ENCODE measurements at regions not wholly inside any gene's neighbourhood (a gene's known extent, or its start where the extent isn't known, plus 50 kb on each side); places are given as distances from the start of the nearest gene placed in this dataset.

DNA sequence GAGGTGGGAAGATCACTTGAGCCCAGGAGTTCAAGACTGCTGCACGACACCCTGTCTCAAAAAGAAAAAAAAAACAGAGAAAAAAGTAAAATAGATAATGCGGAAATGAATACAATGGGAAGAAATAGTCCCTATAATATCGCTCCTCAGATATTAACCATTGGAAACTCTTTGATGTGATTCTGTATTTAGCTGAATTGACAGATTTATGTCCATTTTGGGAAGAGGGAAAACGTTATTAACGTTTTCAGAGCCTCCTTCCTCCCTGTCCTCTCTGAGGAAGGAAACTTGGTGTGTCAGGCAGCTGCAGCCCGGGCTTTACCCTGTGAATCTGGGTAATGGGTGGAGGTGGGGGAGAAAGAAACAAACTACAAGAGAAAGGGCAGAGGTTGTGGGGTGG lies 61.6 kb upstream of the ECE1 start:
- Histone ChIP-seq H3K9me2 (ENCODE audit: insufficient read depth) (no peaks in the 10 kb centered on the region), H3K4me2 (ENCODE audit: low read length) (no peak overlapping the region), H3K79me2 (ENCODE audit: insufficient read depth, low read length) (no peaks in the 10 kb centered on the region), H3K4me1 (ENCODE audit: control insufficient read depth in 1 of 2, insufficient read depth in 2 of 2, low read length in 2 of 2) (peaks cover 0 to 15% of the 10 kb centered on the region in 2 experiments; a peak in 3 of 4 replicates), H3K27me3 (ENCODE audit: insufficient read depth, low read length) (no peaks in the 10 kb centered on the region), H2AFZ (ENCODE audit: low read depth, low read length, poor library complexity, severe bottlenecking) (no peak overlapping the region), H3K27ac (ENCODE audit: low read depth, low read length) (no peak overlapping the region), H3K36me3 (ENCODE audit: control insufficient read depth in 1 of 2, insufficient read depth in 2 of 2, low read length in 2 of 2) (no peaks in the 10 kb centered on the region), H3K4me3 (replicated peaks in 1 of 2; ENCODE audit: low read depth in 1 of 2, low read length in 2 of 2) (no peak overlapping the region), H3K9me3 (ENCODE audit: control insufficient read depth in 1 of 2, insufficient read depth in 1 of 2, low read depth in 1 of 2, low read length in 2 of 2) (no peaks in the 10 kb centered on the region), H4K20me1 (ENCODE audit: insufficient read depth) (no peaks in the 10 kb centered on the region), H3K9ac (ENCODE audit: low read length) (no peak overlapping the region)
- ChIA-PET RAD21 (ENCODE audit: low non-redundant PET in 1 of 2, low total read pairs in 2 of 2, uncharacterized antibody in 2 of 2, unreplicated experiment in 2 of 2) (interaction anchor here in 1 of 2 experiments (0.6 kb wide), 2 partner anchors 19 to 81 kb away, joined by 3 read pairs; no protein-coding TSS in a partner anchor), CTCF (interaction anchor here (1.1 kb wide), 1 partner anchor 81 kb away, joined by 3 read pairs; no protein-coding TSS in a partner anchor), POLR2A (interaction anchor here (0.7 kb wide), 1 partner anchor 62 kb away, joined by 4 read pairs; no protein-coding TSS in a partner anchor)
- DNase-seq (ENCODE audit: low read depth, low spot score) (no peak), ATAC-seq (no peak)
- no peak for TF ChIP-seq RAD21 (IDR thresholded peaks at IDR 0.05; ENCODE audit: low read depth)
- TF ChIP-seq ELF1 (IDR thresholded peaks at IDR 0.05; ENCODE audit: borderline replicate concordance, low read depth) = no peak
- TF ChIP-seq ZBTB33 (IDR thresholded peaks at IDR 0.05; ENCODE audit: extremely low read depth, insufficient replicate concordance, low read length) = no peak
- TF ChIP-seq, protein P1, sequence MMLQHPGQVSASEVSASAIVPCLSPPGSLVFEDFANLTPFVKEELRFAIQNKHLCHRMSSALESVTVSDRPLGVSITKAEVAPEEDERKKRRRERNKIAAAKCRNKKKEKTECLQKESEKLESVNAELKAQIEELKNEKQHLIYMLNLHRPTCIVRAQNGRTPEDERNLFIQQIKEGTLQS (IDR thresholded peaks at IDR 0.05) = no peak
- TF ChIP-seq EGR1 (IDR thresholded peaks at IDR 0.05; ENCODE audit: low read depth) = no peak
- no peak for TF ChIP-seq ZFX (IDR thresholded peaks at IDR 0.05)
- TF ChIP-seq EZH2 (IDR thresholded peaks at IDR 0.05) = no peak
- no peak for TF ChIP-seq SP1 (IDR thresholded peaks at IDR 0.05; ENCODE audit: low read depth)
- intact Hi-C loops (cut with micrococcal nuclease) = no loop called here
- no TSS peak for BruUV-seq (replicated peaks)
